ENCODE measurements at regions not wholly inside any gene's neighbourhood (a gene's known extent, or its start where the extent isn't known, plus 50 kb on each side); places are given as distances from the start of the nearest gene placed in this dataset.

GRCh38 chr22:48486558-48486957 lies 1341.1 kb downstream of the BRD1 start:
- TF ChIP-seq POLR2AphosphoS5 (IDR thresholded peaks at IDR 0.05) (no peak), EP300 (IDR thresholded peaks at IDR 0.05) (no peak), CTCF (IDR thresholded peaks at IDR 0.05) (no peak), POLR2A (IDR thresholded peaks at IDR 0.05) (no peak)
